HCT116 (cell line): ENCODE measurements at regions not wholly inside any gene's neighbourhood (a gene's known extent, or its start where the extent isn't known, plus 50 kb on each side); places are given as distances from the start of the nearest gene placed in this dataset.

Experiments
- POLR2A ChIP-seq: IDR thresholded peaks from 2 replicates; pipeline ENCODE4 v1.7.0; 2011; ENCODE audit warnings: borderline replicate concordance; ENCODE audit not compliant: insufficient read depth, insufficient read length; ENCODE audit errors: extremely low read depth
- TF ChIP-seq, protein P1 (sequence below), 3 experiments: fragments of 200-600 bp in 1 of 3; sonication (generic) in 1 of 3; IDR thresholded peaks in 2 of 3; conservative IDR thresholded peaks in 1 of 3; 2 replicates each; pipeline ENCODE4 v1.5.1; 2012 to 2017; ENCODE audit warnings: low read depth in 2 of 3, low read length in 2 of 3, antibody characterized with exemption in 1 of 3, borderline replicate concordance in 1 of 3, control low read depth in 1 of 3, mild to moderate bottlenecking in 1 of 3, mixed read lengths in 1 of 3, mixed run types in 1 of 3, moderate library complexity in 1 of 3; ENCODE audit not compliant: insufficient read depth in 1 of 3

DNA sequence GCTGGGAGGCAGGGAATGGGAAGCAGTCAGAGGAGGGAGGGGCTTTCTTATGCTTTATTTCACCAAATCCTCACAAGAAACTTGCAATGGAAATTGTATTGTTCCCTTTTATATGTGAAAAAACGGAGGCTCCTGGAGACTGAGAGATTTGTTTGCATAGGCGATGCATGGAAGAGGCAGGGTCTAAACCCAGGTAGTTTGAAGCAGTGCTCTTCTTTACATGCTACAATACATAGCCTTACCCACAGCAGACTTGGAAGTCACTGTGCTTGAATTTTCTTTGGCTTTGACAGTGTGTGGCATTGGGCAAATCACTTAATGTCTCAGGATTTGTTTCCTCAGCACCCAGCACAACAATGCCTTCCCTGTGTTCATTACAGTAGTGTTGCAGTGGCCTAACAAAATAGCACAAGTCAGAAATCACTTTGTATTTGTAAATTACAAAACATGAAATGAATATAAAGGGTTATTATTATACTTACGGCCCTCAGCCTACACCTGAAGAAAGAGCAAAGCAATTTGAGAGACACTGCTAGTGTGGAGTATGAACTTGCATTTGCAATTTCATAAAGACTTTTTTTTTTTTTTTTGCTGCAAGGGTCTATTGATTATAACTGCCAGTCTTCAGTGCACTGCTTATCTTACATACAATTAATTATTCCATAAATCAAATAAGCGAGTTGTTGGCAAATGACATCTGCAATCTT is 646.4 kb upstream of the KCNMB2 start:
- TF ChIP-seq, protein P1, sequence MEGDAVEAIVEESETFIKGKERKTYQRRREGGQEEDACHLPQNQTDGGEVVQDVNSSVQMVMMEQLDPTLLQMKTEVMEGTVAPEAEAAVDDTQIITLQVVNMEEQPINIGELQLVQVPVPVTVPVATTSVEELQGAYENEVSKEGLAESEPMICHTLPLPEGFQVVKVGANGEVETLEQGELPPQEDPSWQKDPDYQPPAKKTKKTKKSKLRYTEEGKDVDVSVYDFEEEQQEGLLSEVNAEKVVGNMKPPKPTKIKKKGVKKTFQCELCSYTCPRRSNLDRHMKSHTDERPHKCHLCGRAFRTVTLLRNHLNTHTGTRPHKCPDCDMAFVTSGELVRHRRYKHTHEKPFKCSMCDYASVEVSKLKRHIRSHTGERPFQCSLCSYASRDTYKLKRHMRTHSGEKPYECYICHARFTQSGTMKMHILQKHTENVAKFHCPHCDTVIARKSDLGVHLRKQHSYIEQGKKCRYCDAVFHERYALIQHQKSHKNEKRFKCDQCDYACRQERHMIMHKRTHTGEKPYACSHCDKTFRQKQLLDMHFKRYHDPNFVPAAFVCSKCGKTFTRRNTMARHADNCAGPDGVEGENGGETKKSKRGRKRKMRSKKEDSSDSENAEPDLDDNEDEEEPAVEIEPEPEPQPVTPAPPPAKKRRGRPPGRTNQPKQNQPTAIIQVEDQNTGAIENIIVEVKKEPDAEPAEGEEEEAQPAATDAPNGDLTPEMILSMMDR (IDR thresholded peaks at IDR 0.05 in 2 of 3, conservative IDR thresholded peaks at IDR 0.05 in 1 of 3; ENCODE audit: borderline replicate concordance in 1 of 3, insufficient read depth in 1 of 3, low read depth in 2 of 3, low read length in 2 of 3): no peak
- no peak for TF ChIP-seq POLR2A
